ENCODE measurements at regions not wholly inside any gene's neighbourhood (a gene's known extent, or its start where the extent isn't known, plus 50 kb on each side); places are given as distances from the start of the nearest gene placed in this dataset.

GRCh38 chr4:31383767-31384166, 663.6 kb downstream of the PCDH7 start:
- no peaks in the 10 kb centered on the region for H3K9me3 ChIP-seq (ENCODE audit: control insufficient read depth, low read depth, low read length)
- no peak for DNase-seq
- no peak overlapping the region for H3K9ac ChIP-seq (ENCODE audit: extremely low read depth, insufficient read length, low read length)
- H3K4me1 ChIP-seq (ENCODE audit: insufficient read depth, low read length): no peaks in the 10 kb centered on the region
- H2BK20ac ChIP-seq (ENCODE audit: low read depth, low read length, poor library complexity, severe bottlenecking): no peak overlapping the region
- Mint-ChIP-seq H3K9me3 (no peaks in the 10 kb centered on the region), H3K4me3 (no peak overlapping the region), H3K36me3 (ENCODE audit: insufficient read depth in 1 of 3, low read depth in 3 of 3) (no peaks in the 10 kb centered on the region), H3K4me1 (no peaks in the 10 kb centered on the region; a peak in 1 of 4 replicates), H3K27me3 (ENCODE audit: low read depth) (no peaks in the 10 kb centered on the region), H3K27ac (no peak overlapping the region; a peak in 1 of 7 replicates)
- H3K4ac ChIP-seq (ENCODE audit: low read depth, low read length): no peak overlapping the region
- no peaks in the 10 kb centered on the region for H3K27me3 ChIP-seq (ENCODE audit: insufficient read depth, low read length)
- no peak overlapping the region for H2BK5ac ChIP-seq (ENCODE audit: insufficient read length, low read length)
- H3K27ac ChIP-seq (ENCODE audit: insufficient read length, low read depth, low read length): no peak overlapping the region
- H4K91ac ChIP-seq (ENCODE audit: insufficient read length, low read depth, low read length): no peak overlapping the region
- H2BK15ac ChIP-seq (ENCODE audit: low read depth, low read length): no peak overlapping the region
- no peaks in the 10 kb centered on the region for H3K79me2 ChIP-seq (ENCODE audit: insufficient read depth, low read length)
- no peak overlapping the region for H3K23ac ChIP-seq (ENCODE audit: insufficient read length, low read depth, low read length)
- no peak overlapping the region for H3K14ac ChIP-seq (ENCODE audit: insufficient read depth, low read length)
- no peak for TF ChIP-seq CTCF (conservative IDR thresholded peaks at IDR 0.05)
- H3K56ac ChIP-seq (ENCODE audit: insufficient read length, low read depth, low read length): no peak overlapping the region
- no peak overlapping the region for H3T11ph ChIP-seq (ENCODE audit: low read length)
- no peak overlapping the region for H3K4me2 ChIP-seq (ENCODE audit: insufficient read depth, insufficient read length, low read length)
- no peaks in the 10 kb centered on the region for H3K23me2 ChIP-seq (ENCODE audit: insufficient read length, low read depth, low read length, poor library complexity, severe bottlenecking)
- no CpG with 5 or more reads among the region's 2 CpGs for WGBS (ENCODE audit: extremely low coverage, insufficient read length, low lambda C conversion rate)
- H3K79me1 ChIP-seq (ENCODE audit: insufficient read depth, low read depth, low read length, poor library complexity, severe bottlenecking): no peaks in the 10 kb centered on the region
- H2AK5ac ChIP-seq (ENCODE audit: insufficient read length, low read length): no peak overlapping the region
- H4K5ac ChIP-seq (ENCODE audit: insufficient read length, low read depth, low read length): no peak overlapping the region
- no peak overlapping the region for H2BK12ac ChIP-seq (ENCODE audit: insufficient read length, low read depth, low read length)
- H4K20me1 ChIP-seq (ENCODE audit: control insufficient read depth, insufficient read depth, insufficient read length): no peaks in the 10 kb centered on the region
- no peak overlapping the region for H3K18ac ChIP-seq (ENCODE audit: insufficient read length, low read depth, low read length)
- H2AFZ ChIP-seq (ENCODE audit: low read length): no peak overlapping the region
- no peak overlapping the region for H2BK120ac ChIP-seq (ENCODE audit: low read depth, low read length, poor library complexity, severe bottlenecking)
- H4K8ac ChIP-seq (replicated peaks; ENCODE audit: insufficient read length, low read depth, low read length): no peak overlapping the region

All from H9 (cell line).